ENCODE measurements at regions not wholly inside any gene's neighbourhood (a gene's known extent, or its start where the extent isn't known, plus 50 kb on each side); places are given as distances from the start of the nearest gene placed in this dataset.

DNA sequence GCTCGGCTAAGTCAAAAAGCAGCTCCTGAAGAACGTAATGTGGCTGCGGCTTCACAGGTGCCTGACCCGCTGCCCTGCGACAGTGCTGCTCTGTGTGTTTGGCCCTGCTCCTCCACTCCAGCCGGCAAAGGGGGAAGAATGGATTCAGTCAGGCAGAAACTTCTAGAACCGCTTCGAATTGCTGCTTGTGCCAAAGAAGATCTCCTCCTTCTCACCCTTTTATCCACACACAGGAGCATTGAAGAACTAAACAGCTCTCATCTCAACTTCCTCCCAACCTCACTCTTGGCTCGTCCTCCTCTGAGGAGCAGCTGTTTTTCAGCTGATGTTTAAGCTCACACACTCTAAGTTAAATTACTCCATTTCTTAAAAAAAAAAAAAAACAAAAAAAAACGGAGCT is 651.4 kb downstream of the INHBA start:
- TF ChIP-seq POLR2A (IDR thresholded peaks at IDR 0.05; ENCODE audit: low read length) (no peak), GATA1 (IDR thresholded peaks at IDR 0.05; ENCODE audit: low read depth, low read length) (no peak)

All from erythroblast (primary cell).